Effector memory CD8-positive, alpha-beta T cell (primary cell): ENCODE measurements at regions not wholly inside any gene's neighbourhood (a gene's known extent, or its start where the extent isn't known, plus 50 kb on each side); places are given as distances from the start of the nearest gene placed in this dataset.

ENCODE experiments used
- ATAC-seq: fragments of 150-1000 bp; cut with Tn5 transposase; replicated peaks from 2 replicates; pipeline ENCODE4 v1.10.0; 2021; ENCODE audit warnings: mild to moderate bottlenecking, moderate library complexity
- DNase-seq, 3 experiments: peaks; one replicate each; pipeline ENCODE4 v3.0.0; 2021
- H3K27ac Mint-ChIP-seq, 2 donors: one replicate each; pipeline ENCODE4 v1.8.0; 2022; ENCODE audit warnings: mild to moderate bottlenecking in 2 of 2, mixed read lengths in 2 of 2, moderate library complexity in 2 of 2
- H3K27me3 Mint-ChIP-seq, 2 donors: one replicate each; pipeline ENCODE4 v1.8.0; 2022; ENCODE audit warnings: mixed read lengths in 2 of 2
- H3K36me3 Mint-ChIP-seq: one replicate; pipeline ENCODE4 v1.8.0; 2022; ENCODE audit warnings: mild to moderate bottlenecking, moderate library complexity, mixed read lengths; ENCODE audit not compliant: insufficient read depth
- H3K4me1 Mint-ChIP-seq, 2 donors: one replicate each; pipeline ENCODE4 v1.8.0; 2022; ENCODE audit warnings: low read depth in 2 of 2, mixed read lengths in 2 of 2
- H3K4me3 Mint-ChIP-seq, 2 donors: one replicate each; pipeline ENCODE4 v1.8.0; 2022; ENCODE audit warnings: mild to moderate bottlenecking in 2 of 2, mixed read lengths in 2 of 2, moderate library complexity in 2 of 2
- H3K9me3 Mint-ChIP-seq, 2 donors: one replicate each; pipeline ENCODE4 v1.8.0; 2022; ENCODE audit warnings: mixed read lengths in 2 of 2

GRCh38 chr1:98382986-98383740 is 278.4 kb upstream of the SNX7 start:
- no peaks in the 10 kb centered on the region for H3K36me3 Mint-ChIP-seq
- ATAC-seq (no peak), DNase-seq (no peak)
- peaks cover 15 to 21% of the 10 kb centered on the region in 2 donors for H3K4me1 Mint-ChIP-seq
- H3K27me3 Mint-ChIP-seq, result no peaks in the 10 kb centered on the region
- H3K9me3 Mint-ChIP-seq, result no peaks in the 10 kb centered on the region
- H3K4me3 Mint-ChIP-seq, result no peak overlapping the region
- H3K27ac Mint-ChIP-seq, result peak overlapping the region in 1 of 2 donors; percentile 47

DNA sequence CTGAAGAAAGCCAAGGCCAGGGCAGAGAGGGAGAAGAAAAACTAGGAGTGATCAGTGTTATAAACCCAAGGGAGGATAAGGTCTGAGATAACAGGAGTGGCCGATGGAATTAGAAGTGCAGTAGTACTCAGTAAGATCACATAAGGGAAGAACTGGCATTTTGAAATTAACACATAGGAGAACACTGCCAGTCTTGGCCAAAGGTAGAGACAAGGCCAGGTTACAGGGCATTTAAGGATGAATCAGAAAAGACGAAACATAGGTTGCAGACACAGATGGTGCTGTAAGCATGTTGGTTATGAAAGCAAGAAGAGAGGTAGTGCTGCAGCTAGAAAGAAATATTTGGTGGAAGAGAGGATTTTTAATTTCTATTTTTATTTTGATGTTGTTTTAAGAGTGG is 278.9 kb upstream of the SNX7 start:
- ATAC-seq (no peak), DNase-seq (no peak)
- Mint-ChIP-seq H3K36me3 (no peaks in the 10 kb centered on the region), H3K27me3 (no peaks in the 10 kb centered on the region), H3K4me1 (peaks cover 10 to 16% of the 10 kb centered on the region in 2 donors), H3K4me3 (no peak overlapping the region), H3K9me3 (no peaks in the 10 kb centered on the region), H3K27ac (no peak overlapping the region)

- no peak overlapping the region for H3K4me3 Mint-ChIP-seq
- peaks cover 5 to 7% of the 10 kb centered on the region in 2 donors for H3K4me1 Mint-ChIP-seq
- H3K27ac Mint-ChIP-seq, result no peak overlapping the region
- no peaks in the 10 kb centered on the region for H3K27me3 Mint-ChIP-seq
- ATAC-seq (no peak), DNase-seq (no peak)
- H3K9me3 Mint-ChIP-seq, result no peaks in the 10 kb centered on the region
- no peaks in the 10 kb centered on the region for H3K36me3 Mint-ChIP-seq
These were observed 287.4 kb upstream of the SNX7 start for GRCh38 chr1:98374098-98374497.

- Mint-ChIP-seq H3K27ac (no peak overlapping the region), H3K9me3 (no peaks in the 10 kb centered on the region), H3K4me1 (peaks cover 9 to 11% of the 10 kb centered on the region in 2 donors), H3K4me3 (no peak overlapping the region), H3K36me3 (no peaks in the 10 kb centered on the region), H3K27me3 (no peaks in the 10 kb centered on the region)
- DNase-seq, result no peak
- ATAC-seq, result no peak
These were observed 288.5 kb upstream of the SNX7 start for GRCh38 chr1:98373056-98373455.

DNA sequence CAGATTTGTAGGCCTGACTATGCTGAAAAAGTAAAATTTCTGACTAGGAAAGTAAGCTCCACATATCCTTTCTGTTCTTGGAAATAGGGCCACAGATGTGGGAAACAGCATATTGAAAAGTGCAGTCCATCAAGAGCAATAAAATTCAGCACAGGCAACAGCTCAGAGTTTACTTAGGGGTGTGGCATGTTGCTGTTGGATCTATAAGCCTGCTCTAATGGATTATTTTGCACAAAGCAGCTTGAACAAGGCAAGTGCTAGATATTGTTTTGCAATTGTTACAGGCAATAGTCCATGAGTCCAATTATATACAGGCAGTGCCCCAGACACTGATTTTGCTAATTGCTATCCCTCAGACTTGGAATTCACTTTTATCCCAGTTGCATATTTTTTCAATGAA is 289.8 kb upstream of the SNX7 start:
- no peaks in the 10 kb centered on the region for H3K36me3 Mint-ChIP-seq
- DNase-seq (no peak), ATAC-seq (no peak)
- H3K4me1 Mint-ChIP-seq, result peaks cover 9 to 11% of the 10 kb centered on the region in 2 donors
- no peaks in the 10 kb centered on the region for H3K27me3 Mint-ChIP-seq
- H3K27ac Mint-ChIP-seq, result no peak overlapping the region
- H3K4me3 Mint-ChIP-seq, result no peak overlapping the region
- H3K9me3 Mint-ChIP-seq, result no peaks in the 10 kb centered on the region

DNA sequence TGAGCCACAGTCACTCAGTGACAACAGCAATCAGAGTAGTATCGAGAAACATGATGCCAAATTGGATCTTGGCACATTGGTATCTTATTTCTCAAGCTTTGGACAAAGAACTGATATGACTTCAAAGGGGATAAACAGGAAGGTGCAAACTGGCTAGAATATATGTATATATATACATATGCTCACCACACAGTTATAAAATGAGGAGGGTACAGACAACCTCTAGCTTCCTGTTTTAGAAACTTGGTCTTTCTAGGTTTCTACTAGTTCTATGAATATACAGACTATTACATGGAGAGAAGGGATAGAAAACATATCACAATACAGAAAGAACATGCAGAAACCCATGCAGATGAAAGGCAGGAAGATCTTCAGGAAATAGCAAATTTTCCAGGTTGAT is 292.1 kb upstream of the SNX7 start:
- H3K27me3 Mint-ChIP-seq, result no peaks in the 10 kb centered on the region
- H3K4me1 Mint-ChIP-seq, result peaks cover 9 to 11% of the 10 kb centered on the region in 2 donors
- H3K4me3 Mint-ChIP-seq, result no peak overlapping the region
- H3K27ac Mint-ChIP-seq, result no peak overlapping the region
- no peaks in the 10 kb centered on the region for H3K36me3 Mint-ChIP-seq
- ATAC-seq (no peak), DNase-seq (no peak)
- no peaks in the 10 kb centered on the region for H3K9me3 Mint-ChIP-seq

DNA sequence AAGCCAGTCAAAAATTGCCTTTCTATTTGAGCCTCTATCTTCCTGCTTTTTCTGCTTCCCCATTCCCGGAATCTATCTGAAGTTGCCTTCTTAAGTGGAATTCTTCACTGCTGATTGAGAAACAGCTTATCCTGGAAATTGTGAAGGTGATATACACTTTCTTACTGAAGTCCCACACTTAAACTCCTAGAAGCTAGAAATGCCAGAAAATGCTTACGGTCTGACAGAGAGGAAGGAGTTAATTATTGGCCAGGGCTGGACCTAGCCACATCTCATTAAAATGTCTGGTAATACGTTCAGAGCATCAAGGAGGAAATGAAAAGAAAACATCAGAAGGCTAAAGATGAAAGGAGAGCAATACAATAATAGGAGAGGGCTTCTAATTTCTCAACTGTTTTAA is 292.5 kb upstream of the SNX7 start:
- DNase-seq, result no peak
- H3K27me3 Mint-ChIP-seq, result no peaks in the 10 kb centered on the region
- no peak overlapping the region for H3K27ac Mint-ChIP-seq
- H3K9me3 Mint-ChIP-seq, result no peaks in the 10 kb centered on the region
- H3K36me3 Mint-ChIP-seq, result no peaks in the 10 kb centered on the region
- ATAC-seq, result no peak
- H3K4me1 Mint-ChIP-seq, result peaks cover 9 to 11% of the 10 kb centered on the region in 2 donors
- H3K4me3 Mint-ChIP-seq, result no peak overlapping the region

DNA sequence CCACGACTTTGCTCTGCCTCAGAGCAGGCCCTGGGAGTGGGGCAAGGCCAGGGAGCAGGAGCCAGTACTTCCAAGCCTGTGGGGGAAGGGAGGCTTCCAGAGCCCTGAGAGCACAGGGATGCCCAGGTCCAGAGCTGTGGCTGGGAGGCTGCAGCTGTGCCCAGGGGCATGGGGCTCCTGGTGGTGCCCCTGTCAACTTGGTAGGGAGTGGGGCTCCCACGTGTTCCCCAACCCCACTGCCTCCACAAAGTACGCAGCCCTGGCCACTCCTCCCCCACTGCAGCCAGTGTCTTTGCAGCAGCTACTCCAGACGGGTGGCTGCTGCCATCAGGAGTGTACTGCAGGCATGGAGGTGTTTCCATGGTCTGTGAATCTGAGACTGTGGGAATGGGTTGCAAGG is 294.1 kb upstream of the SNX7 start:
- no peak for DNase-seq
- Mint-ChIP-seq H3K27ac (peak overlapping the region in 1 of 2 donors; percentile 59), H3K36me3 (no peaks in the 10 kb centered on the region), H3K4me1 (peaks cover 9 to 11% of the 10 kb centered on the region in 2 donors), H3K4me3 (no peak overlapping the region), H3K9me3 (peaks cover 0 to 3% of the 10 kb centered on the region in 2 donors), H3K27me3 (no peaks in the 10 kb centered on the region)
- ATAC-seq, result no peak

DNA sequence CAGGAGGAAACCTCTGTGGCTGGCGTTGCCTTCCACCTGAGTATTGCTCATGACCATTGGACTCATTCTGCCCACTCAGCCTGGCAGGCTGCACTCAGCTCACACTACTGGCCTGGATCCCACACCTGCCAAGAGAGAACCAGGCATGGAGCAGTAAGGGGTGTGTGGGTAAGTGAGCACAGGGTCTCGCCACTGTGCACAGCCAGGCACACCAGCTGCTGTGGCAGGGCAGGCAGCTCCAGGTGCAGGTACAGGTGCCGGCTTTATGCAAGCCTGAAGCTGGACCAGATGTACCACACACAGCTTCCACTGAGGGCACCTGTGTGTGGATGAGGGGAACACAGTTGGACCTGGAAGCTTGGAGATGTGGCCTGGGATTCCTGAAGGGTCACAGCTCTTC is 295.2 kb upstream of the SNX7 start:
- DNase-seq (no peak), ATAC-seq (no peak)
- Mint-ChIP-seq H3K9me3 (peaks cover 0 to 3% of the 10 kb centered on the region in 2 donors), H3K4me1 (peaks cover 9 to 11% of the 10 kb centered on the region in 2 donors), H3K27me3 (no peaks in the 10 kb centered on the region), H3K4me3 (no peak overlapping the region), H3K36me3 (no peaks in the 10 kb centered on the region), H3K27ac (no peak overlapping the region)

DNA sequence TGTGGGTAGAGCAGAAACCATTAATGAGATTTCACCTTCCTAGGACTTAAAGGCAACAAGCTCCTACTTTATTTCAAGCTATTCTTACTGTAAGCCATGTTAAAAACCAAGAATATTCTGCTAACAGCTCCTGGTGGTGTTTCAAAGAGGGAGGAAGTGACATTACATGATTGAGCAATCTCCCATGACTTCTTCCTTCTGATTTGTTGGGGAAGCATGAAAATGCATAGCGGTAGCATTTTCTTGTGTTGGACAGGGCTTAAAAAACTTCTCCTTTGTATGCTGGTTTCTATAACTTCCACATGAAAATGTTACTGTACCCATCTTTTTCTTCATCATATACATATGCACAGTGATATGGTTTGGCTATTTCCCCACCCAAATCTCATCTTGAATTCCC is 297.0 kb upstream of the SNX7 start:
- Mint-ChIP-seq H3K4me1 (peaks cover 7 to 8% of the 10 kb centered on the region in 2 donors), H3K9me3 (peaks cover 0 to 3% of the 10 kb centered on the region in 2 donors), H3K4me3 (no peak overlapping the region), H3K27ac (no peak overlapping the region), H3K27me3 (no peaks in the 10 kb centered on the region), H3K36me3 (no peaks in the 10 kb centered on the region)
- DNase-seq (no peak), ATAC-seq (no peak)

DNA sequence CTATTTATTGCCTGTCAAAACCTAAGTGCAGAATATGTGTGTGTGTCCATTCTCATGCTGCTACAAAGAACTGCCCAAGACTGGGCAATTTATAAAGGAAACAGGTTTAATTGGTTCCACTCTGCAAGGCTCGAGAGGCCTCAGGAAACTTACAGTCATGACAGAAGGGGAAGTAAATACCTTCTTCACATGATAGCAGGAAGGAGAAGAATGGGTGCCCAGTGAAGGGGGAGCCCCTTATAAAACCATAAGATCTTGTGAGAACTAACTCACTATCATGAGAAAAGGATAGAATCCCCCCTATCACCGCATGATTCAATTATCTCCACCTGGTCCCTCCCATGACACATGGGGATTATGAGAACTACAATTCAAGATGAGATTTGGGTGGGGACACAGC is 300.7 kb upstream of the SNX7 start:
- Mint-ChIP-seq H3K4me3 (no peak overlapping the region), H3K27ac (no peak overlapping the region), H3K9me3 (peaks cover 0 to 4% of the 10 kb centered on the region in 2 donors), H3K27me3 (no peaks in the 10 kb centered on the region), H3K36me3 (no peaks in the 10 kb centered on the region), H3K4me1 (no peaks in the 10 kb centered on the region)
- DNase-seq (no peak), ATAC-seq (no peak)

DNA sequence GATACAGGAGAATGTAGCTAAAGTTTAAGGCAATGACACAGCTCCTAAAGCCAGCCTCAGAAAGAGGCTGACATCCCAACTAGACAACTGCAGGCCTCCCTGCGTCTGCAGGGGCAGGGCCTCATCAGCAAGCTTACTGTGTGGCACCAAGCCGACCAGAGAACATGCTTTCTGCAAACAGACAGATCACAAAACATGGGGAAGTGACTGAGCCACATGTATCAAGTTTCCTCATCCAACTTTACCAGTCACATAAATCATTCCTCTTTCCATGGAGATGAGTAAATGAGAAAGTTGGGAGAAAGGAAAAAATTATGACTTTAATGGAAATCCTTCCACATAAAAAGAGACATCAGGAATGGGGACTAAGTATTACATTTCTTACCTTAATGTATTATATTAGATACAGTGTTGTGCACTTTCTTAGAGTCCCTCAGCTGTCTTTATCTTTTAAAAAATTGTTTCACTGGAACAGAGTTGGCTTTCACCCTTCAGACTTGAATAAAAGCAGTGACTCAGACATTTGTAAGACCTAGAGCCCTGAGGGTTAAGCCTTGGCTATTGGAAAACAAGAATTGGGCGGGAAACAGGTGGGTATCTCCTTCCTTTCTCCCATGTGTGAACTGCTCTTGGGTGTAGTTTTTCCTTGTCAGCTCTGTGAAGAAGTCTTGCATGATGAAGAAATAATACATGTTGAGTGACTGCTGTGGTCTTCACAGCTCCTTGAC is 305.7 kb upstream of the SNX7 start:
- H3K4me3 Mint-ChIP-seq, result no peak overlapping the region
- peaks cover 0 to 3% of the 10 kb centered on the region in 2 donors for H3K9me3 Mint-ChIP-seq

GRCh38 chr1:98352378-98352777 is 309.1 kb upstream of the SNX7 start:
- Mint-ChIP-seq H3K36me3 (no peaks in the 10 kb centered on the region), H3K4me1 (peaks cover 4 to 17% of the 10 kb centered on the region in 2 donors), H3K4me3 (no peak overlapping the region), H3K27me3 (no peaks in the 10 kb centered on the region), H3K27ac (no peak overlapping the region), H3K9me3 (peaks cover 0 to 3% of the 10 kb centered on the region in 2 donors)
- ATAC-seq (no peak), DNase-seq (no peak)

More for the DNA sequence above, 305.7 kb upstream of the SNX7 start:
- Mint-ChIP-seq H3K36me3 (no peaks in the 10 kb centered on the region), H3K27me3 (no peaks in the 10 kb centered on the region), H3K4me1 (peaks cover 4 to 17% of the 10 kb centered on the region in 2 donors), H3K27ac (no peak overlapping the region)
- ATAC-seq (no peak), DNase-seq (no peak)

- DNase-seq, result no peak
- H3K9me3 Mint-ChIP-seq, result peaks cover 0 to 3% of the 10 kb centered on the region in 2 donors
- peak overlapping the region in 1 of 2 donors; percentile 5 for H3K27ac Mint-ChIP-seq
- H3K27me3 Mint-ChIP-seq, result no peaks in the 10 kb centered on the region
- H3K4me1 Mint-ChIP-seq, result peaks cover 4 to 17% of the 10 kb centered on the region in 2 donors
- H3K4me3 Mint-ChIP-seq, result no peak overlapping the region
- H3K36me3 Mint-ChIP-seq, result no peaks in the 10 kb centered on the region
- ATAC-seq, result no peak
These were observed 310.0 kb upstream of the SNX7 start for GRCh38 chr1:98351561-98351960.
